MM.1S (cell line): ENCODE measurements at regions not wholly inside any gene's neighbourhood (a gene's known extent, or its start where the extent isn't known, plus 50 kb on each side); places are given as distances from the start of the nearest gene placed in this dataset.

ENCODE experiments used
- DNase-seq: peaks from one replicate; pipeline ENCODE4 v3.0.0-alpha.2; 2015
- H2AFZ ChIP-seq: fragments of 300-600 bp; sonication (generic); 2 replicates; pipeline ENCODE4 v1.6.0; 2016; ENCODE audit warnings: antibody characterized with exemption, low read length
- H3F3A ChIP-seq: fragments of 300-600 bp; sonication (generic); 2 replicates; pipeline ENCODE4 v1.6.1; 2016; ENCODE audit warnings: mild to moderate bottlenecking, antibody characterized with exemption, low read length, moderate library complexity, mixed read lengths; ENCODE audit not compliant: insufficient read depth
- H3K27ac ChIP-seq: fragments of 300-600 bp; sonication (generic); 2 replicates; pipeline ENCODE4 v1.5.1; 2016; ENCODE audit warnings: mild to moderate bottlenecking, low read length
- H3K27me3 ChIP-seq: fragments of 300-600 bp; sonication (generic); replicated peaks from 2 replicates; pipeline ENCODE4 v1.6.0; 2016; ENCODE audit warnings: low read length; ENCODE audit not compliant: insufficient read depth
- H3K36me3 ChIP-seq: fragments of 300-600 bp; sonication (generic); replicated peaks from 2 replicates; pipeline ENCODE4 v1.6.1; 2016; ENCODE audit warnings: mild to moderate bottlenecking, low read length, mixed read lengths; ENCODE audit not compliant: insufficient read depth
- H3K4me1 ChIP-seq: fragments of 300-600 bp; sonication (generic); 2 replicates; pipeline ENCODE4 v1.6.1; 2016; ENCODE audit warnings: low read length, mixed read lengths
- H3K4me2 ChIP-seq: fragments of 300-600 bp; sonication (generic); 2 replicates; pipeline ENCODE4 v1.6.0; 2016; ENCODE audit warnings: low read depth, low read length
- H3K4me3 ChIP-seq: fragments of 300-600 bp; sonication (generic); 2 replicates; pipeline ENCODE4 v1.5.1; 2016; ENCODE audit warnings: low read length, mixed read lengths
- H3K79me2 ChIP-seq: fragments of 300-600 bp; sonication (generic); 2 replicates; pipeline ENCODE4 v1.6.1; 2016; ENCODE audit warnings: mixed run types, low read length, mixed read lengths
- H3K9ac ChIP-seq: fragments of 300-600 bp; sonication (generic); 2 replicates; pipeline ENCODE4 v1.6.1; 2016; ENCODE audit warnings: low read length, mixed read lengths
- H3K9me2 ChIP-seq: fragments of 300-600 bp; sonication (generic); replicated peaks from 2 replicates; pipeline ENCODE4 v1.6.1; 2016; ENCODE audit warnings: mild to moderate bottlenecking, low read length, mixed read lengths; ENCODE audit not compliant: insufficient read depth
- H3K9me3 ChIP-seq: fragments of 300-600 bp; sonication (generic); replicated peaks from 2 replicates; pipeline ENCODE4 v1.6.1; 2016; ENCODE audit warnings: mild to moderate bottlenecking, low read length, mixed read lengths; ENCODE audit not compliant: insufficient read depth
- H4K20me1 ChIP-seq: fragments of 300-600 bp; sonication (generic); 2 replicates; pipeline ENCODE4 v1.6.1; 2016; ENCODE audit warnings: mild to moderate bottlenecking, low read length, moderate library complexity, mixed read lengths; ENCODE audit not compliant: insufficient read depth
- CTCF ChIP-seq: fragments of 300-600 bp; sonication (generic); IDR thresholded peaks from 2 replicates; pipeline ENCODE4 v1.5.1; 2016; ENCODE audit warnings: antibody characterized with exemption, low read length, mixed read lengths
- EZH2 ChIP-seq: fragments of 300-600 bp; sonication (generic); optimal IDR thresholded peaks from 2 replicates; pipeline ENCODE3; 2017; ENCODE audit warnings: low read depth, mild to moderate bottlenecking, antibody characterized with exemption, low read length, mixed read lengths
- EZH2phosphoT487 ChIP-seq: fragments of 300-600 bp; sonication (generic); IDR thresholded peaks from 2 replicates; pipeline ENCODE4 v1.6.1; 2018; ENCODE audit warnings: antibody characterized with exemption, low read length

- Histone ChIP-seq H3K4me1 (no peaks in the 10 kb centered on the region), H3K36me3 (no peaks in the 10 kb centered on the region), H3K9me2 (no peaks in the 10 kb centered on the region), H3K79me2 (no peaks in the 10 kb centered on the region), H2AFZ (no peak overlapping the region), H3K27ac (no peak overlapping the region), H3K4me2 (no peak overlapping the region), H3K9me3 (no peaks in the 10 kb centered on the region), H3K9ac (no peak overlapping the region), H3K27me3 (no peaks in the 10 kb centered on the region), H4K20me1 (no peaks in the 10 kb centered on the region), H3K4me3 (no peak overlapping the region), H3F3A (no peaks in the 10 kb centered on the region)
- TF ChIP-seq EZH2phosphoT487 (no peak), CTCF (no peak), EZH2 (no peak)
- DNase-seq, result no peak
These were observed 185.2 kb downstream of the NSUN3 start for GRCh38 chr3:94248042-94248441.

GRCh38 chr3:94249491-94250079 is 186.7 kb downstream of the NSUN3 start:
- no peaks in the 10 kb centered on the region for H3K79me2 ChIP-seq
- H3K27me3 ChIP-seq, result no peaks in the 10 kb centered on the region
- no peaks in the 10 kb centered on the region for H3F3A ChIP-seq
- H3K9me3 ChIP-seq, result no peaks in the 10 kb centered on the region
- H3K4me2 ChIP-seq, result no peak overlapping the region
- H3K36me3 ChIP-seq, result no peaks in the 10 kb centered on the region
- H3K9ac ChIP-seq, result no peak overlapping the region
- H3K4me1 ChIP-seq, result no peaks in the 10 kb centered on the region
- H4K20me1 ChIP-seq, result no peaks in the 10 kb centered on the region
- no peaks in the 10 kb centered on the region for H3K9me2 ChIP-seq
- no peak overlapping the region for H3K4me3 ChIP-seq
- no peak overlapping the region for H3K27ac ChIP-seq
- TF ChIP-seq CTCF (peak; percentile 88), EZH2 (no peak)
- H2AFZ ChIP-seq, result no peak overlapping the region
- DNase-seq, result peak; percentile 56

- no peaks in the 10 kb centered on the region for H3K36me3 ChIP-seq
- no peaks in the 10 kb centered on the region for H3K4me1 ChIP-seq
- H2AFZ ChIP-seq, result no peak overlapping the region
- no peak overlapping the region for H3K9ac ChIP-seq
- TF ChIP-seq EZH2phosphoT487 (no peak), CTCF (no peak), EZH2 (no peak)
- DNase-seq, result no peak
- H3K4me3 ChIP-seq, result no peak overlapping the region
- no peaks in the 10 kb centered on the region for H3K9me3 ChIP-seq
- no peaks in the 10 kb centered on the region for H3K9me2 ChIP-seq
- H3K27ac ChIP-seq, result no peak overlapping the region
- H3K79me2 ChIP-seq, result no peaks in the 10 kb centered on the region
- no peak overlapping the region for H3K4me2 ChIP-seq
- no peaks in the 10 kb centered on the region for H3K27me3 ChIP-seq
- H3F3A ChIP-seq, result no peaks in the 10 kb centered on the region
- no peaks in the 10 kb centered on the region for H4K20me1 ChIP-seq
These were observed 188.7 kb downstream of the NSUN3 start for GRCh38 chr3:94251566-94251965.
